ENCODE measurements at regions not wholly inside any gene's neighbourhood (a gene's known extent, or its start where the extent isn't known, plus 50 kb on each side); places are given as distances from the start of the nearest gene placed in this dataset.

DNA sequence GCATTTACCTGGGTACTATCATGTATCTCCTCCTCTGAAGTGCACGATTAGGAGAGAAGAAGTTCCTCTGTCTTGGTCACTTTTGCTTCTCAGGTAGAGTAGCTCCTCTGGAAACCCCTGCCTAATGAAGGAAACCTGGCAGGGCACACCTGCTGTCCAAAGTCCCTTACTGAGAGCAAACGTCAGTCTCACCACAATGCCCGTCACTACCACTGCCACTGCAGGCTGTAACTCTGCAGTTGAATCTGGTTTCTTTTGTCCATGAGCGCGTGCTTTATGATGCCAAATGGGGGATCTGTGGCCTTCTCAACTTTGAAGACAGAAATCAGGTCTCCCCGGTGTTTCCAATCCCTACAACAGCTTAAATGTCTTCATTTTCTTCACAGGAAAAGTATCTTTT, 1068.6 kb downstream of the BCL11B start:
- H3K27me3 ChIP-seq (ENCODE audit: control insufficient read depth, insufficient read depth, low read length, poor library complexity, severe bottlenecking): peaks cover 10% of the 10 kb centered on the region
- no peaks in the 10 kb centered on the region for H3K9me3 ChIP-seq (ENCODE audit: control insufficient read depth, low read length)
- no peaks in the 10 kb centered on the region for H3K9me3 Mint-ChIP-seq
- DNase-seq: no peak
- no peaks in the 10 kb centered on the region for H3K36me3 Mint-ChIP-seq (ENCODE audit: low read depth)
- WGBS, 2 experiments (ENCODE audit: insufficient coverage in 1 of 2, insufficient read length in 1 of 2): 95 to 98% methylated on average over 5 to 6 of the region's 6 CpGs
- TF ChIP-seq, protein P1, sequence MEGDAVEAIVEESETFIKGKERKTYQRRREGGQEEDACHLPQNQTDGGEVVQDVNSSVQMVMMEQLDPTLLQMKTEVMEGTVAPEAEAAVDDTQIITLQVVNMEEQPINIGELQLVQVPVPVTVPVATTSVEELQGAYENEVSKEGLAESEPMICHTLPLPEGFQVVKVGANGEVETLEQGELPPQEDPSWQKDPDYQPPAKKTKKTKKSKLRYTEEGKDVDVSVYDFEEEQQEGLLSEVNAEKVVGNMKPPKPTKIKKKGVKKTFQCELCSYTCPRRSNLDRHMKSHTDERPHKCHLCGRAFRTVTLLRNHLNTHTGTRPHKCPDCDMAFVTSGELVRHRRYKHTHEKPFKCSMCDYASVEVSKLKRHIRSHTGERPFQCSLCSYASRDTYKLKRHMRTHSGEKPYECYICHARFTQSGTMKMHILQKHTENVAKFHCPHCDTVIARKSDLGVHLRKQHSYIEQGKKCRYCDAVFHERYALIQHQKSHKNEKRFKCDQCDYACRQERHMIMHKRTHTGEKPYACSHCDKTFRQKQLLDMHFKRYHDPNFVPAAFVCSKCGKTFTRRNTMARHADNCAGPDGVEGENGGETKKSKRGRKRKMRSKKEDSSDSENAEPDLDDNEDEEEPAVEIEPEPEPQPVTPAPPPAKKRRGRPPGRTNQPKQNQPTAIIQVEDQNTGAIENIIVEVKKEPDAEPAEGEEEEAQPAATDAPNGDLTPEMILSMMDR (conservative IDR thresholded peaks at IDR 0.05): no peak
- H3K4me3 Mint-ChIP-seq: no peak overlapping the region
- no peak overlapping the region for H3K4me3 ChIP-seq (ENCODE audit: low read length)
- peaks cover 11% of the 10 kb centered on the region for H3K4me1 Mint-ChIP-seq
- H3K9ac ChIP-seq (ENCODE audit: extremely low read depth, low read length, poor library complexity, severe bottlenecking): no peak overlapping the region
- peaks cover 4% of the 10 kb centered on the region for H3K4me1 ChIP-seq (ENCODE audit: control insufficient read depth, insufficient read depth, low read length)
- H3K36me3 ChIP-seq (ENCODE audit: control insufficient read depth, insufficient read depth, low read length): no peaks in the 10 kb centered on the region
- no peak overlapping the region for H3K27ac Mint-ChIP-seq
- H3K27ac ChIP-seq (ENCODE audit: low read depth, low read length): no peak overlapping the region
- H3K27me3 Mint-ChIP-seq (ENCODE audit: insufficient read depth): peaks cover 15% of the 10 kb centered on the region

DNA sequence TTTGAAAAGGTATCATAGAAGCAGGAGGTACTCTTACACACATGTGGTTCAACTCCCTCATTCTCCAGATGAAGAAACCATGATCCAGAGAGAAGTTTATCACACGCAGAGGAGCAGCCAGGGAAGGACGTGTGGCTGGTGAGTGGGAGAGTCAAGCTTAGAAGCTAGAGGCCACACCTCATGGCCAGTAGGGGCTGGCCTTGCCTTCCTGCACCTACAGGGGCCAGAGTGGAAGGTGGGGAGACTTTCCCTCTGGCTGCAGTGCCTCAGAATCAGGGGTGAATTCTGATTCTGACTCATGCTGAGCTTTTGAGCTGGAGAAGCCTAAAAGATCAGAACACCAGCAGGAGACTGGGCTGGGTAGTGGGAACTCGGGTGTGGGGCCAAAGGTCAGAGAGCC, 1067.9 kb downstream of the BCL11B start:
- H3K36me3 ChIP-seq (ENCODE audit: control insufficient read depth, insufficient read depth, low read length): no peaks in the 10 kb centered on the region
- peaks cover 4% of the 10 kb centered on the region for H3K4me1 ChIP-seq (ENCODE audit: control insufficient read depth, insufficient read depth, low read length)
- WGBS, 2 experiments (ENCODE audit: insufficient coverage in 1 of 2, insufficient read length in 1 of 2): 73 to 75% methylated on average over 3 of the region's 3 CpGs
- H3K4me3 Mint-ChIP-seq: no peak overlapping the region
- H3K9me3 ChIP-seq (ENCODE audit: control insufficient read depth, low read length): no peaks in the 10 kb centered on the region
- H3K36me3 Mint-ChIP-seq (ENCODE audit: low read depth): no peaks in the 10 kb centered on the region
- H3K27ac Mint-ChIP-seq: no peak overlapping the region
- H3K27me3 Mint-ChIP-seq (ENCODE audit: insufficient read depth): peaks cover 15% of the 10 kb centered on the region
- TF ChIP-seq, protein P1 (conservative IDR thresholded peaks at IDR 0.05): peak; percentile 42
- DNase-seq: no peak
- no peak overlapping the region for H3K27ac ChIP-seq (ENCODE audit: low read depth, low read length)
- H3K4me3 ChIP-seq (ENCODE audit: low read length): no peak overlapping the region
- peaks cover 5% of the 10 kb centered on the region for H3K27me3 ChIP-seq (ENCODE audit: control insufficient read depth, insufficient read depth, low read length, poor library complexity, severe bottlenecking)
- peaks cover 12% of the 10 kb centered on the region for H3K4me1 Mint-ChIP-seq
- no peak overlapping the region for H3K9ac ChIP-seq (ENCODE audit: extremely low read depth, low read length, poor library complexity, severe bottlenecking)
- no peaks in the 10 kb centered on the region for H3K9me3 Mint-ChIP-seq

- Mint-ChIP-seq H3K4me1 (peaks cover 37% of the 10 kb centered on the region), H3K27ac (no peak overlapping the region), H3K36me3 (ENCODE audit: low read depth) (no peaks in the 10 kb centered on the region), H3K4me3 (no peak overlapping the region), H3K27me3 (ENCODE audit: insufficient read depth) (peaks cover 20% of the 10 kb centered on the region), H3K9me3 (no peaks in the 10 kb centered on the region)
- H3K4me1 ChIP-seq (ENCODE audit: control insufficient read depth, insufficient read depth, low read length): peaks cover 4% of the 10 kb centered on the region
- 92 to 95% methylated on average over 10 of the region's 10 CpGs for WGBS, 2 experiments (ENCODE audit: insufficient coverage in 1 of 2, insufficient read length in 1 of 2)
- no peak overlapping the region for H3K4me3 ChIP-seq (ENCODE audit: low read length)
- TF ChIP-seq, protein P1 (conservative IDR thresholded peaks at IDR 0.05): peak; percentile 20
- no peaks in the 10 kb centered on the region for H3K36me3 ChIP-seq (ENCODE audit: control insufficient read depth, insufficient read depth, low read length)
- H3K9me3 ChIP-seq (ENCODE audit: control insufficient read depth, low read length): no peaks in the 10 kb centered on the region
- H3K9ac ChIP-seq (ENCODE audit: extremely low read depth, low read length, poor library complexity, severe bottlenecking): no peak overlapping the region
- DNase-seq: no peak
- H3K27ac ChIP-seq (ENCODE audit: low read depth, low read length): no peak overlapping the region
- H3K27me3 ChIP-seq (ENCODE audit: control insufficient read depth, insufficient read depth, low read length, poor library complexity, severe bottlenecking): peaks cover 5% of the 10 kb centered on the region
These were observed 1064.6 kb downstream of the BCL11B start for GRCh38 chr14:98207415-98207814.

Data from endodermal cell (in vitro differentiated cells).